OCI-LY1 (cell line): ENCODE measurements at regions not wholly inside any gene's neighbourhood (a gene's known extent, or its start where the extent isn't known, plus 50 kb on each side); places are given as distances from the start of the nearest gene placed in this dataset.

Experiments used
- CTCF ChIP-seq: fragments of 200-600 bp; sonication (generic), shearing (Covaris generic); IDR thresholded peaks from 2 replicates; pipeline ENCODE4 v1.5.1; 2017; ENCODE audit warnings: mild to moderate bottlenecking, antibody characterized with exemption, low read length, moderate library complexity, mixed read lengths
- EZH2 ChIP-seq: fragments of 200-600 bp; sonication (generic), shearing (Covaris generic); IDR thresholded peaks from 2 replicates; pipeline ENCODE4 v1.8.0; 2017; ENCODE audit warnings: borderline replicate concordance, mixed run types, mild to moderate bottlenecking, antibody characterized with exemption, low read length, moderate library complexity, mixed read lengths

GRCh38 chr20:11130554-11131166, 456.9 kb upstream of the JAG1 start:
- TF ChIP-seq CTCF, result no peak
- TF ChIP-seq EZH2, result no peak
